ENCODE measurements at regions not wholly inside any gene's neighbourhood (a gene's known extent, or its start where the extent isn't known, plus 50 kb on each side); places are given as distances from the start of the nearest gene placed in this dataset.

GRCh38 chr20:3353646-3354045 lies 53.8 kb downstream of the DNAAF9 start (continued):
- TF ChIP-seq, protein P1, sequence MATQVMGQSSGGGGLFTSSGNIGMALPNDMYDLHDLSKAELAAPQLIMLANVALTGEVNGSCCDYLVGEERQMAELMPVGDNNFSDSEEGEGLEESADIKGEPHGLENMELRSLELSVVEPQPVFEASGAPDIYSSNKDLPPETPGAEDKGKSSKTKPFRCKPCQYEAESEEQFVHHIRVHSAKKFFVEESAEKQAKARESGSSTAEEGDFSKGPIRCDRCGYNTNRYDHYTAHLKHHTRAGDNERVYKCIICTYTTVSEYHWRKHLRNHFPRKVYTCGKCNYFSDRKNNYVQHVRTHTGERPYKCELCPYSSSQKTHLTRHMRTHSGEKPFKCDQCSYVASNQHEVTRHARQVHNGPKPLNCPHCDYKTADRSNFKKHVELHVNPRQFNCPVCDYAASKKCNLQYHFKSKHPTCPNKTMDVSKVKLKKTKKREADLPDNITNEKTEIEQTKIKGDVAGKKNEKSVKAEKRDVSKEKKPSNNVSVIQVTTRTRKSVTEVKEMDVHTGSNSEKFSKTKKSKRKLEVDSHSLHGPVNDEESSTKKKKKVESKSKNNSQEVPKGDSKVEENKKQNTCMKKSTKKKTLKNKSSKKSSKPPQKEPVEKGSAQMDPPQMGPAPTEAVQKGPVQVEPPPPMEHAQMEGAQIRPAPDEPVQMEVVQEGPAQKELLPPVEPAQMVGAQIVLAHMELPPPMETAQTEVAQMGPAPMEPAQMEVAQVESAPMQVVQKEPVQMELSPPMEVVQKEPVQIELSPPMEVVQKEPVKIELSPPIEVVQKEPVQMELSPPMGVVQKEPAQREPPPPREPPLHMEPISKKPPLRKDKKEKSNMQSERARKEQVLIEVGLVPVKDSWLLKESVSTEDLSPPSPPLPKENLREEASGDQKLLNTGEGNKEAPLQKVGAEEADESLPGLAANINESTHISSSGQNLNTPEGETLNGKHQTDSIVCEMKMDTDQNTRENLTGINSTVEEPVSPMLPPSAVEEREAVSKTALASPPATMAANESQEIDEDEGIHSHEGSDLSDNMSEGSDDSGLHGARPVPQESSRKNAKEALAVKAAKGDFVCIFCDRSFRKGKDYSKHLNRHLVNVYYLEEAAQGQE (IDR thresholded peaks at IDR 0.05; ENCODE audit: unreplicated experiment): no peak
- TF ChIP-seq ETS1 (IDR thresholded peaks at IDR 0.05) (no peak), STAT1 (IDR thresholded peaks at IDR 0.05; ENCODE audit: unreplicated experiment) (no peak), ZNF331 (CRISPR knock-in tag; IDR thresholded peaks at IDR 0.05; ENCODE audit: low read depth) (no peak), EZH2phosphoT487 (IDR thresholded peaks at IDR 0.05; ENCODE audit: unreplicated experiment) (no peak), CREB1 (CRISPR knock-in tag; IDR thresholded peaks at IDR 0.05; ENCODE audit: low read depth) (no peak), JUNB (IDR thresholded peaks at IDR 0.05; ENCODE audit: unreplicated experiment) (no peak), NANOG (IDR thresholded peaks at IDR 0.05; ENCODE audit: borderline replicate concordance) (no peak)

DNA sequence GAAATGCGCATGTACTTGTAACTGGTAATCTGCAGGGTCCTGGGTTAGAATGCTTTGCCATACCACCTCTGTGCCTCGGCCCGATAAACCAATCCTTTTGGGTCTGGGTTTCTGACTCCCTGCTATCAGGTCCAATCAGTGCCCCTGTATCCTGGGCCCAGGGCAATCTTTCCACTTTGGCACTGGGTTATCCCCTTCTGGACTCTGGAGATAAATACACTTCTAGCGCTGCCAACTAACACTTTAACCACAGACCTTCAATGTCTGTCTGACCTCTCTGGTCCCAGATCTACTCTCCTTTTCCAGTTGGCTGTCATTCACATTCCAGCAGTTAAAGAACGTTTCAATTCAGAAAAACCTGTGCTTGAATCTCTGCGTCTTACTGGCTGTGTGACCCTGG lies 55.3 kb downstream of the DNAAF9 start:
- Histone ChIP-seq H3K79me2 (replicated peaks; ENCODE audit: insufficient read depth) (no peaks in the 10 kb centered on the region), H3K27ac (ENCODE audit: low read depth) (no peak overlapping the region), H3F3A (replicated peaks; ENCODE audit: low read depth) (no peaks in the 10 kb centered on the region), H3K4me3 (no peak overlapping the region), H2AFZ (no peak overlapping the region), H3K4me2 (no peak overlapping the region), H3K27me3 (ENCODE audit: insufficient read depth) (no peaks in the 10 kb centered on the region), H3K36me3 (ENCODE audit: insufficient read depth) (no peaks in the 10 kb centered on the region), H4K20me1 (replicated peaks; ENCODE audit: insufficient read depth) (no peaks in the 10 kb centered on the region), H3K4me1 (ENCODE audit: insufficient read depth) (no peaks in the 10 kb centered on the region), H3K9me2 (ENCODE audit: insufficient read depth) (no peaks in the 10 kb centered on the region)
- Mint-ChIP-seq H3K27ac (no peak overlapping the region), H3K4me1 (peaks cover 5% of the 10 kb centered on the region; the same call in 2 of the 3 replicates), H3K4me3 (no peak overlapping the region), H3K27me3 (ENCODE audit: insufficient read depth, low read depth, poor library complexity) (no peaks in the 10 kb centered on the region), H3K36me3 (ENCODE audit: low read depth) (no peaks in the 10 kb centered on the region), H3K9me3 (no peaks in the 10 kb centered on the region)
- ATAC-seq (no peak), DNase-seq (ENCODE audit: low spot score) (no peak)
- TF ChIP-seq, protein P1 (IDR thresholded peaks at IDR 0.05; ENCODE audit: unreplicated experiment): no peak
- TF ChIP-seq ZNF114 (CRISPR knock-in tag; IDR thresholded peaks at IDR 0.05): no peak
- TF ChIP-seq, protein P2, sequence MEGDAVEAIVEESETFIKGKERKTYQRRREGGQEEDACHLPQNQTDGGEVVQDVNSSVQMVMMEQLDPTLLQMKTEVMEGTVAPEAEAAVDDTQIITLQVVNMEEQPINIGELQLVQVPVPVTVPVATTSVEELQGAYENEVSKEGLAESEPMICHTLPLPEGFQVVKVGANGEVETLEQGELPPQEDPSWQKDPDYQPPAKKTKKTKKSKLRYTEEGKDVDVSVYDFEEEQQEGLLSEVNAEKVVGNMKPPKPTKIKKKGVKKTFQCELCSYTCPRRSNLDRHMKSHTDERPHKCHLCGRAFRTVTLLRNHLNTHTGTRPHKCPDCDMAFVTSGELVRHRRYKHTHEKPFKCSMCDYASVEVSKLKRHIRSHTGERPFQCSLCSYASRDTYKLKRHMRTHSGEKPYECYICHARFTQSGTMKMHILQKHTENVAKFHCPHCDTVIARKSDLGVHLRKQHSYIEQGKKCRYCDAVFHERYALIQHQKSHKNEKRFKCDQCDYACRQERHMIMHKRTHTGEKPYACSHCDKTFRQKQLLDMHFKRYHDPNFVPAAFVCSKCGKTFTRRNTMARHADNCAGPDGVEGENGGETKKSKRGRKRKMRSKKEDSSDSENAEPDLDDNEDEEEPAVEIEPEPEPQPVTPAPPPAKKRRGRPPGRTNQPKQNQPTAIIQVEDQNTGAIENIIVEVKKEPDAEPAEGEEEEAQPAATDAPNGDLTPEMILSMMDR (conservative IDR thresholded peaks at IDR 0.05; ENCODE audit: low read depth in 2 of 2): no peak
- no peak for TF ChIP-seq ZNF331 (CRISPR knock-in tag; IDR thresholded peaks at IDR 0.05; ENCODE audit: low read depth)
- TF ChIP-seq EZH2phosphoT487 (IDR thresholded peaks at IDR 0.05; ENCODE audit: unreplicated experiment): no peak
- TF ChIP-seq CREB1 (CRISPR knock-in tag; IDR thresholded peaks at IDR 0.05; ENCODE audit: low read depth): no peak
- no peak for TF ChIP-seq POLR2AphosphoS5 (IDR thresholded peaks at IDR 0.05; ENCODE audit: low read depth)
